ENCODE measurements at regions not wholly inside any gene's neighbourhood (a gene's known extent, or its start where the extent isn't known, plus 50 kb on each side); places are given as distances from the start of the nearest gene placed in this dataset.
"Not testable (repeated sequence)": the region's sequence is repeated elsewhere in the genome, so short reads cannot be mapped to it uniquely, and the experiment has no call there.

DNA sequence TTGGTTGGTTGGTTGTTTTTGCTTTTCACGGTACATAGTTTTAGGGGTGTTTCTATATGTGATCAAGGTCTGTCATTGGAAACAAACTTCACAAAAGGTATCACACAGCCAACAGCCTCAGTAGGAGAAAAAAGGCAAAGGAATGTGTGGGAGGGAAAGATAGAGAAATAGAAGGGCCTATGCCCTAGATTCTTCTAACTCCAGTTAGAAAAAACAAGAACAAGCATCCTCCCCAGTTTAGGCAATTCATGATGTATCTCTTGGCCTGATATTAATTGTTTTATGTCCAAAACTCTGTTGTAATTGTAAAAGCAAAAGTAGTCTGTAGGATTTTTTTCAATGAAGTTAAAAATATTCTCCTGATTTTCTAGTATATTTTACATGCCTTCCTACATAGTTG is 192.4 kb upstream of the EDNRA start:
- TF ChIP-seq, protein P1, sequence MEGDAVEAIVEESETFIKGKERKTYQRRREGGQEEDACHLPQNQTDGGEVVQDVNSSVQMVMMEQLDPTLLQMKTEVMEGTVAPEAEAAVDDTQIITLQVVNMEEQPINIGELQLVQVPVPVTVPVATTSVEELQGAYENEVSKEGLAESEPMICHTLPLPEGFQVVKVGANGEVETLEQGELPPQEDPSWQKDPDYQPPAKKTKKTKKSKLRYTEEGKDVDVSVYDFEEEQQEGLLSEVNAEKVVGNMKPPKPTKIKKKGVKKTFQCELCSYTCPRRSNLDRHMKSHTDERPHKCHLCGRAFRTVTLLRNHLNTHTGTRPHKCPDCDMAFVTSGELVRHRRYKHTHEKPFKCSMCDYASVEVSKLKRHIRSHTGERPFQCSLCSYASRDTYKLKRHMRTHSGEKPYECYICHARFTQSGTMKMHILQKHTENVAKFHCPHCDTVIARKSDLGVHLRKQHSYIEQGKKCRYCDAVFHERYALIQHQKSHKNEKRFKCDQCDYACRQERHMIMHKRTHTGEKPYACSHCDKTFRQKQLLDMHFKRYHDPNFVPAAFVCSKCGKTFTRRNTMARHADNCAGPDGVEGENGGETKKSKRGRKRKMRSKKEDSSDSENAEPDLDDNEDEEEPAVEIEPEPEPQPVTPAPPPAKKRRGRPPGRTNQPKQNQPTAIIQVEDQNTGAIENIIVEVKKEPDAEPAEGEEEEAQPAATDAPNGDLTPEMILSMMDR (IDR thresholded peaks at IDR 0.05), result no peak
- no peak for TF ChIP-seq POLR2A (IDR thresholded peaks at IDR 0.05)
- Histone ChIP-seq H3K27me3 (no peaks in the 10 kb centered on the region), H3K36me3 (no peaks in the 10 kb centered on the region), H3K9me3 (no peaks in the 10 kb centered on the region), H3K4me1 (no peaks in the 10 kb centered on the region), H3K4me3 (no peak overlapping the region), H3K27ac (no peak overlapping the region)
- no peak for DNase-seq

DNA sequence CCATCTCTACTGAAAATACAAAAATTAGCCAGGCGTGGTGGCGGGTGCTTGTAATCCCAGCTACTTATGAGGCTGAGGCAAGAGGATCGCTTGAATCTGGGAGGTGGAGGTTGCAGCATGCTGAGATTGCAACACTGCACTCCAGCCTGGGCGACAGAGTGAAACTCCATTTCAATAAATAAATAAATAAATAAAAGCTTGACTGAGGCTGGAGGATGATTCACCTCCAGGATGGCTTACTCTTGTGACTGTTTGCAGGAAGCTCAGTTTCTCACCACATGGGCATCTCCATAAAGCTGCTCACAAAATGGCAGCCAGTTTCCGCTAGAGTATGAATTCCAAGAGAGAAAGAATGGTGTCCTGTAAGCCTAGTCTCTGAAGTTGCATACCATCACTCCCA is 191.7 kb upstream of the EDNRA start:
- Histone ChIP-seq H3K27me3 (no peaks in the 10 kb centered on the region), H3K4me1 (no peaks in the 10 kb centered on the region), H3K4me3 (no peak overlapping the region), H3K36me3 (no peaks in the 10 kb centered on the region), H3K27ac (no peak overlapping the region), H3K9me3 (no peaks in the 10 kb centered on the region)
- DNase-seq, result no peak
- TF ChIP-seq, protein P1 (IDR thresholded peaks at IDR 0.05), result no peak
- TF ChIP-seq POLR2A (IDR thresholded peaks at IDR 0.05), result no peak

DNA sequence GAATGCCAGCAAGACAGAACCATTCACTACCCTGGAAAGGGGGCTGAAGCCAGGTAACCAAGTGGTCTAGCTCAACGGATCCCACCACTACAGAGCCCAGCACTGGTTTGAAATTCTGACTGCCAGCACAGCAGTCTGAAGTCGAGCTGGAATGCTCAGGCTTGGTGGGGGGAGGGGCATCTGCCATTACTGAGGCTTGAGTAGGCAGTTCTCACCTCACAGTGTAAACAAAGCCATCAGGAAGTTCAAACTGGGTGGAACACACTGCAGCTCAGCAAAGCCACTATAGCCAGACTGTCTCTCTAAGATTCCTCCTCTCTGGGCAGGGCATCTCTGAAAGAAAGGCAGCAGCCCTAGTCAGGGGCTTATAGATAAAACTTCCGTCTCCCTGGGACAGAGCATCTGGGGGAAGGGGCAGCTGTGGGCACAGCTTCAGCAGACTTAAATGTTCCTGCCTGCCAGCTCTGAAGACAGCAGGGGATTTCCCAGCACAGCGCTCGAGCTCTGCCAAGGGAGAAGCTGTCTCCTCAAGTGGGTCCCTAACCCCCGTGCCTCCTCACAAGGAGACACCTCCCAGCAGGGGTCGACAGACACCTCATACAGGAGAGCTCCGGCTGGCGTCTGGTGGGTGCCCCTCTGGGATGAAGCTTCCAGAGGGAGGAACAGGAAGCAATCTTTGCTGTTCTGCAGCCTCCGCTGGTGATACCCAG is 188.1 kb upstream of the EDNRA start:
- peak in 2 of 3 donors; percentile 54 to 71 for DNase-seq
- not testable (repeated sequence) for H3K27ac ChIP-seq, H3K27me3 ChIP-seq, H3K36me3 ChIP-seq, H3K4me1 ChIP-seq, H3K9me3 ChIP-seq
- H3K4me3 ChIP-seq, result peak overlapping the region in 2 of 4 donors; percentile 23 to 26

DNA sequence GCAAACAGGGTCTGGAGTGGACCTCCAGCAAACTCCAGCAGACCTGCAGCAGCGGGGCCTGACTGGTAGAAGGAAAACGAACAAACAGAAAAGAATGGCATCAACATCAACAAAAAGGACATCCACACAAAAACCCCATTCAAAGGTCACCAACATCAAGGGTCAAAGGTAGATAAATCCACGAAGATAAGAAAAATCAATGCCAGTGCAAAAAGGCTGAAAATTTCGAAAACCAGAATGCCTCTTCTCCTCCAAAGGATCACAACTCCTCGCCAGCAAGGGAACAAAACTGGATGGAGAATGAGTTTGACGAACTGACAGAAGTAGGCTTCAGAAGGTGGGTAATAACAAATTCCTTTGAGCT is 187.6 kb upstream of the EDNRA start:
- not testable (repeated sequence) for H3K36me3 ChIP-seq, DNase-seq, H3K27ac ChIP-seq, H3K27me3 ChIP-seq, H3K4me1 ChIP-seq, H3K9me3 ChIP-seq
- H3K4me3 ChIP-seq, result peak overlapping the region in 1 of 4 donors; percentile 26

DNA sequence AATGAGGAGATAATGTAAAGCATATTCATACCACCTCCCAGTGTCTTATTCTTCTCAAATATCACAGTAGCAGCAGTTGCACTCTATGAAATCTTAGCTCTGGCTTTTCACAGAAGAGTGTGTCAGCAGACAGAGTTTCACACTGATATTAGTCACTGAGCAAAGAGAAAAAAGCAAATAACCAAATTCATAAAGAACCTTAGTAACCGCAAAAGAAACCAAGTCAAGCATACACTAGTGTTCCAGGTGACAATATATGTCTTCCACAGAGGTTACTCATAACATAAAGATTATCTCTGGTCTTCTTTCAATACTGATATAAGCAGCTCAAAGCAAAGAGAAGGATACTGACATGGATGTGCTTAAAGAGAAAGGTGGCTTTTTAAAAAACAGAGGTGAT is 181.7 kb upstream of the EDNRA start:
- H3K4me1 ChIP-seq, result no peaks in the 10 kb centered on the region
- no peaks in the 10 kb centered on the region for H3K9me3 ChIP-seq
- H3K36me3 ChIP-seq, result no peaks in the 10 kb centered on the region
- no peak overlapping the region for H3K4me3 ChIP-seq
- no peak for TF ChIP-seq POLR2A (IDR thresholded peaks at IDR 0.05)
- TF ChIP-seq, protein P1 (IDR thresholded peaks at IDR 0.05), result no peak
- H3K27me3 ChIP-seq, result no peaks in the 10 kb centered on the region
- H3K27ac ChIP-seq, result no peak overlapping the region
- no peak for DNase-seq

DNA sequence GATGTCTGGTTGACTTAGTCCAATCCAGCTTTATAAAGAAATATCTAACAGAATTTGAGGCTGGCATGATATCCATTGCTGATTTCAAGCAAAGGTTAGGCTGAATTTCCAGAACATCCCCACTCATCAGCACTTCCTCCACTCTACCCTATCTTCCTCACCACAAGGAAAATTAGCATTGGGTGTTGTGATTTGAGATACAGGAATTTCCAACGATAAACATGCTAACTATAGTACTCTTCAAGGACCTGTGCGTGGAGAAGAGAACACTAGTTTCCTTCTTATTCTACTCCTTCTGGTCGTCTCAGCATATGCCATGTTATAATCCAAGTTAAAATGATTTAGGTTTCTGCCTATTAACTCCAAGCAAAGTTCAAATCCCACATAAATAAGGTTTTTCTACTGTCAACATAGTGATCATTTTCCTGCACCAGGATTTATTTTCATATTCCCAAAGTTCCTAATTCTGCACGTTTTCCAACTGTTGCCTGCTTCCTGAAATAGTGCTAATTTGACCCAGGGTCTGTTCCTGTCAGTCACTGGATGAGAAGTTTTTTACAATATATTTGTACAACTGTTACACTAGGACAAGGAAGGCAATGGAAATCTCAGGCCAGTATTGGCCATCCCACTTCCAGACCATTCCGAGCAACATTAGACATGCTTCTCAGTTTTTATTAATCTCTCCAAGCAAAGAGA is 177.6 kb upstream of the EDNRA start:
- TF ChIP-seq, protein P1 (IDR thresholded peaks at IDR 0.05), result no peak
- no peak for TF ChIP-seq POLR2A (IDR thresholded peaks at IDR 0.05)
- no peaks in the 10 kb centered on the region for H3K27me3 ChIP-seq
- H3K4me1 ChIP-seq, result no peaks in the 10 kb centered on the region
- no peaks in the 10 kb centered on the region for H3K9me3 ChIP-seq
- H3K27ac ChIP-seq, result no peak overlapping the region
- no peak overlapping the region for H3K4me3 ChIP-seq
- no peaks in the 10 kb centered on the region for H3K36me3 ChIP-seq
- DNase-seq, result no peak

Measured in Peyer's patch (tissue), 4 donors.